HL-60 (cell line): ENCODE measurements at regions not wholly inside any gene's neighbourhood (a gene's known extent, or its start where the extent isn't known, plus 50 kb on each side); places are given as distances from the start of the nearest gene placed in this dataset.

ENCODE experiments used
- DNase-seq, 2 experiments: peaks; one replicate each; pipeline ENCODE4 v3.0.0-alpha.2; 2010 to 2020; ENCODE audit warnings: low read depth in 1 of 2, low spot score in 1 of 2
- H3K27ac ChIP-seq: fragments of 250-450 bp; sonication (Bioruptor Pico); replicated peaks from 2 replicates; pipeline ENCODE4 v1.5.1; 2020; ENCODE audit warnings: mild to moderate bottlenecking, moderate library complexity
- H3K27me3 ChIP-seq: fragments of 250-450 bp; sonication (Bioruptor Pico); 2 replicates; pipeline ENCODE4 v1.5.1; 2021; ENCODE audit warnings: mild to moderate bottlenecking, moderate library complexity; ENCODE audit not compliant: insufficient read depth, poor library complexity, severe bottlenecking
- H3K4me3 ChIP-seq: replicated peaks from 2 replicates; pipeline ENCODE4 v1.5.1; 2011; ENCODE audit warnings: mild to moderate bottlenecking, control low read depth, low read length; ENCODE audit not compliant: insufficient read depth
- GABPA ChIP-seq: IDR thresholded peaks from 2 replicates; pipeline ENCODE4 v1.6.1; 2012; ENCODE audit warnings: low read depth
- POLR2AphosphoS5 ChIP-seq: IDR thresholded peaks from 2 replicates; pipeline ENCODE4 v1.6.1; 2012; ENCODE audit warnings: low read depth
- SPI1 ChIP-seq: IDR thresholded peaks from 2 replicates; pipeline ENCODE4 v1.6.1; 2012; ENCODE audit warnings: low read depth, mild to moderate bottlenecking, borderline replicate concordance
- TF ChIP-seq, protein P1 (sequence below): IDR thresholded peaks from 2 replicates; pipeline ENCODE4 v1.6.1; 2012; ENCODE audit warnings: low read depth; ENCODE audit not compliant: insufficient replicate concordance
- TF ChIP-seq, protein P2 (sequence below): IDR thresholded peaks from one replicate; pipeline ENCODE4 v1.5.1; 2011; ENCODE audit warnings: low read length, control low read depth, inconsistent platforms; ENCODE audit not compliant: insufficient read depth

DNA sequence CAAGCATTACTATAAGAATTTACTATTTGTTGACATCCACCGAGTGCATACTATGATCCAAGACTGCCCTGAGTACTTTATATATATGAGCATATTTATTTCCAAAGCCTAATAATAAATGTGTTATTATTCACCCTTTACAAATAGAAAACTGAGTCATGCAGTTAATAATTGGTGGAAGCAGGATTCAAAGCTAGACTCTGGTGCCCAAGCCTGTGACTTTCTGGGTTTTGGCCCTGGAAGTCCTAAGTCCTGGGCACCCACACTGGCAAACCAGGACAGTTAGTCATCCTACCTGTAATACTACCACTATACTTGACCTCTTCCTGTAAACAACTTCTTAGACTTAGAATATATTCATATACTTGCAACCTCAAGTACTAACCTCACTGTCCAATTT, 257.4 kb upstream of the IRX5 start:
- Histone ChIP-seq H3K27me3 (no peaks in the 10 kb centered on the region), H3K27ac (no peak overlapping the region), H3K4me3 (no peak overlapping the region)
- no peak for DNase-seq
- TF ChIP-seq POLR2AphosphoS5 (no peak), SPI1 (no peak), GABPA (no peak)
- TF ChIP-seq, protein P1, sequence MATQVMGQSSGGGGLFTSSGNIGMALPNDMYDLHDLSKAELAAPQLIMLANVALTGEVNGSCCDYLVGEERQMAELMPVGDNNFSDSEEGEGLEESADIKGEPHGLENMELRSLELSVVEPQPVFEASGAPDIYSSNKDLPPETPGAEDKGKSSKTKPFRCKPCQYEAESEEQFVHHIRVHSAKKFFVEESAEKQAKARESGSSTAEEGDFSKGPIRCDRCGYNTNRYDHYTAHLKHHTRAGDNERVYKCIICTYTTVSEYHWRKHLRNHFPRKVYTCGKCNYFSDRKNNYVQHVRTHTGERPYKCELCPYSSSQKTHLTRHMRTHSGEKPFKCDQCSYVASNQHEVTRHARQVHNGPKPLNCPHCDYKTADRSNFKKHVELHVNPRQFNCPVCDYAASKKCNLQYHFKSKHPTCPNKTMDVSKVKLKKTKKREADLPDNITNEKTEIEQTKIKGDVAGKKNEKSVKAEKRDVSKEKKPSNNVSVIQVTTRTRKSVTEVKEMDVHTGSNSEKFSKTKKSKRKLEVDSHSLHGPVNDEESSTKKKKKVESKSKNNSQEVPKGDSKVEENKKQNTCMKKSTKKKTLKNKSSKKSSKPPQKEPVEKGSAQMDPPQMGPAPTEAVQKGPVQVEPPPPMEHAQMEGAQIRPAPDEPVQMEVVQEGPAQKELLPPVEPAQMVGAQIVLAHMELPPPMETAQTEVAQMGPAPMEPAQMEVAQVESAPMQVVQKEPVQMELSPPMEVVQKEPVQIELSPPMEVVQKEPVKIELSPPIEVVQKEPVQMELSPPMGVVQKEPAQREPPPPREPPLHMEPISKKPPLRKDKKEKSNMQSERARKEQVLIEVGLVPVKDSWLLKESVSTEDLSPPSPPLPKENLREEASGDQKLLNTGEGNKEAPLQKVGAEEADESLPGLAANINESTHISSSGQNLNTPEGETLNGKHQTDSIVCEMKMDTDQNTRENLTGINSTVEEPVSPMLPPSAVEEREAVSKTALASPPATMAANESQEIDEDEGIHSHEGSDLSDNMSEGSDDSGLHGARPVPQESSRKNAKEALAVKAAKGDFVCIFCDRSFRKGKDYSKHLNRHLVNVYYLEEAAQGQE, result no peak
- TF ChIP-seq, protein P2, sequence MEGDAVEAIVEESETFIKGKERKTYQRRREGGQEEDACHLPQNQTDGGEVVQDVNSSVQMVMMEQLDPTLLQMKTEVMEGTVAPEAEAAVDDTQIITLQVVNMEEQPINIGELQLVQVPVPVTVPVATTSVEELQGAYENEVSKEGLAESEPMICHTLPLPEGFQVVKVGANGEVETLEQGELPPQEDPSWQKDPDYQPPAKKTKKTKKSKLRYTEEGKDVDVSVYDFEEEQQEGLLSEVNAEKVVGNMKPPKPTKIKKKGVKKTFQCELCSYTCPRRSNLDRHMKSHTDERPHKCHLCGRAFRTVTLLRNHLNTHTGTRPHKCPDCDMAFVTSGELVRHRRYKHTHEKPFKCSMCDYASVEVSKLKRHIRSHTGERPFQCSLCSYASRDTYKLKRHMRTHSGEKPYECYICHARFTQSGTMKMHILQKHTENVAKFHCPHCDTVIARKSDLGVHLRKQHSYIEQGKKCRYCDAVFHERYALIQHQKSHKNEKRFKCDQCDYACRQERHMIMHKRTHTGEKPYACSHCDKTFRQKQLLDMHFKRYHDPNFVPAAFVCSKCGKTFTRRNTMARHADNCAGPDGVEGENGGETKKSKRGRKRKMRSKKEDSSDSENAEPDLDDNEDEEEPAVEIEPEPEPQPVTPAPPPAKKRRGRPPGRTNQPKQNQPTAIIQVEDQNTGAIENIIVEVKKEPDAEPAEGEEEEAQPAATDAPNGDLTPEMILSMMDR, result no peak

DNA sequence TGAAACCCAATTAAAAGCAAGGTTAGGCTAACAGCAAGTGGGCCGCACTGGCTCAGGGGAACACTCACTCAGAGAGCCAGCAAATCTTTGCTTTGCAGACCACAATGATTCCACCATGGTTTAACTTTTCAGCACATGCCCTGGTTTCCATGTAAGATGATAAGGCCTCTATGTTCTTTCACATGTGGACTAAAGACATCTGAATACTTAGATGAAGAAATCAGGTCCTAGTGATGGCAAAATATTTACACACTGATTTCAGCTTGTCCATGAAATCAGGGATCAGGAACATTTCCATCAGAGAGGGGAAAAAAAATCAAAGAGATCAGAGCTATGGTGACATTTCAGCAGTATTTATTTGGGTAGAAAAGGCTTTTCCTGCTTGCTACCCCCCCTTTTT, 258.2 kb upstream of the IRX5 start:
- DNase-seq, result no peak
- H3K27me3 ChIP-seq, result no peaks in the 10 kb centered on the region
- TF ChIP-seq, protein P2, result no peak
- TF ChIP-seq GABPA, result no peak
- TF ChIP-seq, protein P1, result no peak
- TF ChIP-seq POLR2AphosphoS5, result no peak
- TF ChIP-seq SPI1, result no peak
- H3K27ac ChIP-seq, result no peak overlapping the region
- no peak overlapping the region for H3K4me3 ChIP-seq

DNA sequence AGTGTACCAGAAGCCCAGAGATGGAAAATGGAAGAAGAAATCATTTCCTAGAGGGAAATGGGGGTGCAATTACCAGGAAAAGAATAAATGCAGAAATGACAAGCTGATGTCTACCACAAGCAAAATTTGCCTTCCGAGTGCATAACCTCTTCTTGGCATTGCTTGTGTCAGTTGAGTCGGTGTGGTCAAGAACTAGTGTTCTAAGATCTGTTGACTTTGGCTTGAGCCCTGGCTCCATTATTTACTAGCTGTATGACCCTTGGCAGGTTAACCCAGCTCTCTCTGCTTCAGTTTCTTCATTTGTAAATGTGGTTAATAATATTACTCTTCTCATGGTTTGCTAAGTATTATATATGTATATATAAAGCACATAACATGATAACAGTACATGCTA, 273.0 kb upstream of the IRX5 start:
- DNase-seq, result no peak
- H3K27me3 ChIP-seq, result no peaks in the 10 kb centered on the region
- H3K4me3 ChIP-seq, result no peak overlapping the region
- TF ChIP-seq, protein P1, result no peak
- TF ChIP-seq, protein P2, result no peak
- TF ChIP-seq SPI1 (no peak), GABPA (no peak), POLR2AphosphoS5 (no peak)
- no peak overlapping the region for H3K27ac ChIP-seq
